ENCODE measurements at regions not wholly inside any gene's neighbourhood (a gene's known extent, or its start where the extent isn't known, plus 50 kb on each side); places are given as distances from the start of the nearest gene placed in this dataset.

- DNase-seq = no peak
Measured at GRCh38 chr20:4600308-4601014, 85.8 kb upstream of the PRNP start.

- no peak for DNase-seq
Measured at GRCh38 chr20:4597215-4597614, 89.0 kb upstream of the PRNP start.

- DNase-seq = no peak
Measured at GRCh38 chr20:4593149-4593525, 93.1 kb upstream of the PRNP start.

GRCh38 chr20:4592316-4593148, 93.7 kb upstream of the PRNP start:
- peak; percentile 27 for DNase-seq

GRCh38 chr20:4591975-4592315, 94.3 kb upstream of the PRNP start:
- no peak for DNase-seq

GRCh38 chr20:4585758-4586157, 100.5 kb upstream of the PRNP start:
- no peak for DNase-seq

- no peak for DNase-seq
Measured at GRCh38 chr20:4585104-4585753, 101.0 kb upstream of the PRNP start.

GRCh38 chr20:4584510-4584909, 101.7 kb upstream of the PRNP start:
- no peak for DNase-seq

- no peak for DNase-seq
Measured at GRCh38 chr20:4581838-4582237, 104.4 kb upstream of the PRNP start.

GRCh38 chr20:4578375-4578774, 107.9 kb upstream of the PRNP start:
- DNase-seq = no peak

GRCh38 chr20:4574356-4574690, 111.9 kb upstream of the PRNP start:
- no peak for DNase-seq

GRCh38 chr20:4573564-4574355, 112.5 kb upstream of the PRNP start:
- no peak for DNase-seq

GRCh38 chr20:4571759-4572531, 114.3 kb upstream of the PRNP start:
- DNase-seq = no peak

- DNase-seq = no peak
Measured at GRCh38 chr20:4569865-4570264, 116.4 kb upstream of the PRNP start.

- DNase-seq = no peak
Measured at GRCh38 chr20:4569092-4569491, 117.2 kb upstream of the PRNP start.

GRCh38 chr20:4568361-4568959, 117.8 kb upstream of the PRNP start:
- DNase-seq = no peak

- DNase-seq = no peak
Measured at GRCh38 chr20:4567170-4567569, 119.1 kb upstream of the PRNP start.

GRCh38 chr20:4563534-4563933, 122.7 kb upstream of the PRNP start:
- DNase-seq = peak; percentile 41

GRCh38 chr20:4563031-4563430, 123.2 kb upstream of the PRNP start:
- DNase-seq = no peak

GRCh38 chr20:4560667-4561066, 125.6 kb upstream of the PRNP start:
- no peak for DNase-seq

GRCh38 chr20:4559906-4560305, 126.3 kb upstream of the PRNP start:
- DNase-seq = no peak
